ENCODE measurements at regions not wholly inside any gene's neighbourhood (a gene's known extent, or its start where the extent isn't known, plus 50 kb on each side); places are given as distances from the start of the nearest gene placed in this dataset.
A peak's percentile ranks its signal among the peaks of the same experiment; 100 is the strongest.
"Not testable (repeated sequence)": the region's sequence is repeated elsewhere in the genome, so short reads cannot be mapped to it uniquely, and the experiment has no call there.

DNA sequence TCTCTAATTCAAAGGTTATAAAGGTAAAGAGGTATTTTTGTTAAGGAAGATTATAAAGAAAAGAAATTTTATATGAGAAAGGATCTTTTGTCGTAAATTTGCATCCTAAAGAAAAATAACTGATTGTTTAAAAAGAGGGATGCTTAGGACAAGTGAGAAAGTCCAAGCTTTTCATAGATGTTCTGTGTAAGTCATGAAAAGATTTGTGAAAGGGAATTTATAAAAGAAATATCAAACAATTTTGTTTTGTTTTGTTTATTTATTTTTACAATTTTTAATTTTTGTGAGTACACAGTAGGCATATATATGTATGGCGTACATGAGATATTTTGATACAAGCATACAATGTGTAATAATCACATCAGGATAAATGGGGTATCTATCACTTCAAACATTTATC, 145.2 kb downstream of the ADSS2 start:
- TF ChIP-seq, protein P1, sequence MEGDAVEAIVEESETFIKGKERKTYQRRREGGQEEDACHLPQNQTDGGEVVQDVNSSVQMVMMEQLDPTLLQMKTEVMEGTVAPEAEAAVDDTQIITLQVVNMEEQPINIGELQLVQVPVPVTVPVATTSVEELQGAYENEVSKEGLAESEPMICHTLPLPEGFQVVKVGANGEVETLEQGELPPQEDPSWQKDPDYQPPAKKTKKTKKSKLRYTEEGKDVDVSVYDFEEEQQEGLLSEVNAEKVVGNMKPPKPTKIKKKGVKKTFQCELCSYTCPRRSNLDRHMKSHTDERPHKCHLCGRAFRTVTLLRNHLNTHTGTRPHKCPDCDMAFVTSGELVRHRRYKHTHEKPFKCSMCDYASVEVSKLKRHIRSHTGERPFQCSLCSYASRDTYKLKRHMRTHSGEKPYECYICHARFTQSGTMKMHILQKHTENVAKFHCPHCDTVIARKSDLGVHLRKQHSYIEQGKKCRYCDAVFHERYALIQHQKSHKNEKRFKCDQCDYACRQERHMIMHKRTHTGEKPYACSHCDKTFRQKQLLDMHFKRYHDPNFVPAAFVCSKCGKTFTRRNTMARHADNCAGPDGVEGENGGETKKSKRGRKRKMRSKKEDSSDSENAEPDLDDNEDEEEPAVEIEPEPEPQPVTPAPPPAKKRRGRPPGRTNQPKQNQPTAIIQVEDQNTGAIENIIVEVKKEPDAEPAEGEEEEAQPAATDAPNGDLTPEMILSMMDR (IDR thresholded peaks at IDR 0.05) = no peak
- Histone ChIP-seq H2AFZ (ENCODE audit: insufficient read depth, low read depth, low read length, poor library complexity, severe bottlenecking) (no peak overlapping the region), H3K4me2 (replicated peaks; ENCODE audit: extremely low read depth, low read length, poor library complexity, severe bottlenecking) (no peak overlapping the region), H4K20me1 (ENCODE audit: insufficient read depth, low read length) (no peaks in the 10 kb centered on the region), H3K9ac (ENCODE audit: insufficient read depth, low read length, poor library complexity, severe bottlenecking) (no peak overlapping the region), H3K4me3 (replicated peaks in 1 of 3; ENCODE audit: low read depth in 2 of 3, low read length in 3 of 3) (no peak overlapping the region), H3K79me2 (ENCODE audit: insufficient read depth, low read length) (no peaks in the 10 kb centered on the region), H3K36me3 (replicated peaks in 1 of 2; ENCODE audit: control insufficient read depth in 1 of 2, insufficient read depth in 2 of 2, low read length in 2 of 2) (peaks cover 0 to 5% of the 10 kb centered on the region in 2 donors), H3K4me1 (ENCODE audit: control insufficient read depth in 1 of 2, insufficient read depth in 2 of 2, low read length in 2 of 2) (peaks cover 23 to 43% of the 10 kb centered on the region in 2 donors), H3K27me3 (ENCODE audit: control insufficient read depth in 2 of 2, insufficient read depth in 2 of 2, low read length in 2 of 2) (no peaks in the 10 kb centered on the region), H3K27ac (ENCODE audit: low read depth in 1 of 2, low read length in 2 of 2) (no peak overlapping the region), H3K9me3 (replicated peaks in 1 of 2; ENCODE audit: control insufficient read depth in 1 of 2, insufficient read depth in 1 of 2, low read length in 2 of 2) (peaks cover 7 to 14% of the 10 kb centered on the region in 2 donors)
- Mint-ChIP-seq H3K4me1 (peaks cover 35% of the 10 kb centered on the region), H3K4me3 (no peak overlapping the region), H3K36me3 (peaks cover 19 to 33% of the 10 kb centered on the region in 2 donors), H3K27me3 (ENCODE audit: low read depth in 3 of 3) (peaks cover 0 to 1% (median 0%) of the 10 kb centered on the region in 3 donors), H3K27ac (peak overlapping the region in 1 of 7 donors; percentile 85), H3K9me3 (peaks cover 4 to 16% (median 14%) of the 10 kb centered on the region in 7 donors)
- no peak for DNase-seq
- WGBS (ENCODE audit: insufficient coverage) = 100% methylated on average over 1 of the region's 2 CpGs
- intact Hi-C loops (cut with micrococcal nuclease) = no loop called here

DNA sequence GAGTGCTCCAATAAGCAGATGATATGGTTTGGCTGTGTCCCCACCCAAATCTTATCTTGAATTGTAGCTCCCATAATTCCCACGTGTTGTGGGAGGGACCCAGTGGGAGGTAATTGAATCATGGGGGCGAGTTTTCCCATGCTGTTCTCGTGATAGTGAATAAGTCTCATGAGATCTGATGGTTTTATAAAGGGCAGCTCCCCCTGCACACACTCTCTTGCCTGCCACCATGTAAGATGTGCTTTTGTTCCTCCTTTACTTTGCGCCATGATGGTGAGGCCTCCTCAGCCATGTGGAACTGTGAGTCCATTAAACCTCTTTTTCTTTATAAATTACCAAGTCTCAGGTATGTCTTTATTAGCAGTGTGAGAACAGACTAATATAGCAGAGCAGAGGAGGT, 142.5 kb downstream of the ADSS2 start:
- H3K27ac Mint-ChIP-seq = not testable (repeated sequence)
- peaks cover 2 to 15% of the 10 kb centered on the region in 2 donors for H3K36me3 ChIP-seq (replicated peaks in 1 of 2; ENCODE audit: control insufficient read depth in 1 of 2, insufficient read depth in 2 of 2, low read length in 2 of 2)

More for the DNA sequence above, 142.5 kb downstream of the ADSS2 start:
- DNase-seq; H4K20me1 ChIP-seq (ENCODE audit: insufficient read depth, low read length); H3K4me3 ChIP-seq (replicated peaks in 1 of 3; ENCODE audit: low read depth in 2 of 3, low read length in 3 of 3); H3K27me3 ChIP-seq (ENCODE audit: control insufficient read depth in 2 of 2, insufficient read depth in 2 of 2, low read length in 2 of 2); H3K4me3 Mint-ChIP-seq; H3K4me2 ChIP-seq (replicated peaks; ENCODE audit: extremely low read depth, low read length, poor library complexity, severe bottlenecking); H2AFZ ChIP-seq (ENCODE audit: insufficient read depth, low read depth, low read length, poor library complexity, severe bottlenecking); H3K27me3 Mint-ChIP-seq (ENCODE audit: low read depth in 3 of 3); H3K9ac ChIP-seq (ENCODE audit: insufficient read depth, low read length, poor library complexity, severe bottlenecking); H3K27ac ChIP-seq (ENCODE audit: low read depth in 1 of 2, low read length in 2 of 2); H3K79me2 ChIP-seq (ENCODE audit: insufficient read depth, low read length); intact Hi-C loops (cut with micrococcal nuclease): not testable (repeated sequence)
- WGBS (ENCODE audit: insufficient coverage) = no CpG with 5 or more reads among the region's 4 CpGs
- peaks cover 9 to 20% of the 10 kb centered on the region in 2 donors for H3K4me1 ChIP-seq (ENCODE audit: control insufficient read depth in 1 of 2, insufficient read depth in 2 of 2, low read length in 2 of 2)
- peaks cover 4 to 18% (median 14%) of the 10 kb centered on the region in 7 donors for H3K9me3 Mint-ChIP-seq
- peaks cover 7 to 14% of the 10 kb centered on the region in 2 donors for H3K9me3 ChIP-seq (replicated peaks in 1 of 2; ENCODE audit: control insufficient read depth in 1 of 2, insufficient read depth in 1 of 2, low read length in 2 of 2)
- peaks cover 20% of the 10 kb centered on the region for H3K4me1 Mint-ChIP-seq
- H3K36me3 Mint-ChIP-seq = peaks cover 30 to 51% of the 10 kb centered on the region in 2 donors

All from CD14-positive monocyte (primary cell).